ENCODE measurements at regions not wholly inside any gene's neighbourhood (a gene's known extent, or its start where the extent isn't known, plus 50 kb on each side); places are given as distances from the start of the nearest gene placed in this dataset.

GRCh38 chr18:60010984-60011383 is 111.2 kb downstream of the PMAIP1 start:
- FAIRE-seq (no peak), DNase-seq (ENCODE audit: insufficient read length, low spot score) (no peak)
- TF ChIP-seq CTCF (IDR thresholded peaks at IDR 0.05; ENCODE audit: insufficient read depth, missing control alignments): no peak

GRCh38 chr18:60010513-60010912 is 110.7 kb downstream of the PMAIP1 start:
- no peak for FAIRE-seq

GRCh38 chr18:60007661-60008060 is 107.9 kb downstream of the PMAIP1 start:
- no peak for TF ChIP-seq CTCF (IDR thresholded peaks at IDR 0.05; ENCODE audit: insufficient read depth, missing control alignments)
- FAIRE-seq (peak; percentile 98), DNase-seq (ENCODE audit: insufficient read length, low spot score) (no peak)

More at GRCh38 chr18:60010513-60010912, 110.7 kb downstream of the PMAIP1 start:
- no peak for TF ChIP-seq CTCF (IDR thresholded peaks at IDR 0.05; ENCODE audit: insufficient read depth, missing control alignments)
- DNase-seq (ENCODE audit: insufficient read length, low spot score): no peak

- TF ChIP-seq CTCF (IDR thresholded peaks at IDR 0.05; ENCODE audit: insufficient read depth, missing control alignments): no peak
- DNase-seq (ENCODE audit: insufficient read length, low spot score) (no peak), FAIRE-seq (peak; percentile 88)
These were observed 103.9 kb downstream of the PMAIP1 start for GRCh38 chr18:60003610-60004185.

- FAIRE-seq (peak; percentile 100), DNase-seq (ENCODE audit: insufficient read length, low spot score) (no peak)
- TF ChIP-seq CTCF (IDR thresholded peaks at IDR 0.05; ENCODE audit: insufficient read depth, missing control alignments): peak; percentile 71
These were observed 96.7 kb downstream of the PMAIP1 start for GRCh38 chr18:59996370-59996966.

- DNase-seq (ENCODE audit: insufficient read length, low spot score) (no peak), FAIRE-seq (no peak)
- no peak for TF ChIP-seq CTCF (IDR thresholded peaks at IDR 0.05; ENCODE audit: insufficient read depth, missing control alignments)
These were observed 94.6 kb downstream of the PMAIP1 start for GRCh38 chr18:59994357-59994756.

- TF ChIP-seq CTCF (IDR thresholded peaks at IDR 0.05; ENCODE audit: insufficient read depth, missing control alignments): no peak
- DNase-seq (ENCODE audit: insufficient read length, low spot score): no peak
- FAIRE-seq: peak; percentile 25
These were observed 93.8 kb downstream of the PMAIP1 start for GRCh38 chr18:59993560-59993959.
